ENCODE measurements at regions not wholly inside any gene's neighbourhood (a gene's known extent, or its start where the extent isn't known, plus 50 kb on each side); places are given as distances from the start of the nearest gene placed in this dataset.

DNA sequence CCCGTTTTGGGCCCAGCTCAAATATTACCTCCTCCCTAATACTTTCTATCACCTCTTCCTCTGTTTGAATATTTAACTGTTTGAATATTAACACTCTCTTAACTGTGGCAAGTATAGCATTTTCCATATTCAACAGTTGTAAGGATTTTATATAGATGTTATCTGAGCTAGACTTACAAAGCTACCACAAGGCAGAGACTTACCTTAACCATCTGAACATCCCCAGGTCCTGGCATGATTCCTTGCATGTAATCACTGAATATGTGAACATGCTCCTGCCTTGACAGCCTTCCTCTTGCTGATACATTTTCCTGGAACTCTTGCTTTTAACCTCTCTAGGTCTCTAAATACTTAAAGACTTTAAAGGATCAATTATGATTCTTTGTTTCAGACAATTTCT is 182.4 kb downstream of the MCHR2 start:
- intact Hi-C loops (cut with DNase I), result no loop called here
- 71% methylated on average over 1 of the region's 1 CpG for WGBS
- TF ChIP-seq POLR2AphosphoS5 (IDR thresholded peaks at IDR 0.05), result no peak
- TF ChIP-seq POLR2A (IDR thresholded peaks at IDR 0.05), result no peak
- TF ChIP-seq CTCF (IDR thresholded peaks at IDR 0.05), result no peak

GRCh38 chr6:99813565-99813964 is 180.5 kb downstream of the MCHR2 start:
- Histone ChIP-seq H3K4me1 (replicated peaks) (no peaks in the 10 kb centered on the region), H3K9me3 (no peaks in the 10 kb centered on the region), H3K4me3 (no peak overlapping the region), H3K27ac (no peak overlapping the region), H3K36me3 (no peaks in the 10 kb centered on the region), H3K27me3 (replicated peaks; ENCODE audit: insufficient read depth) (no peaks in the 10 kb centered on the region)
- TF ChIP-seq POLR2A (IDR thresholded peaks at IDR 0.05), result no peak
- TF ChIP-seq CTCF (IDR thresholded peaks at IDR 0.05), result no peak
- no peak for TF ChIP-seq POLR2AphosphoS5 (IDR thresholded peaks at IDR 0.05)
- intact Hi-C loops (cut with DNase I), result no loop called here
- no peak for DNase-seq (ENCODE audit: low spot score)
- 0% methylated on average over 1 of the region's 1 CpG for WGBS

More for the DNA sequence above, 182.4 kb downstream of the MCHR2 start:
- DNase-seq (ENCODE audit: low spot score), result no peak
- Histone ChIP-seq H3K27ac (no peak overlapping the region), H3K9me3 (no peaks in the 10 kb centered on the region), H3K4me3 (no peak overlapping the region), H3K36me3 (no peaks in the 10 kb centered on the region), H3K4me1 (replicated peaks) (no peaks in the 10 kb centered on the region), H3K27me3 (replicated peaks; ENCODE audit: insufficient read depth) (no peaks in the 10 kb centered on the region)

- intact Hi-C loops (cut with DNase I), result no loop called here
- 72% methylated on average over 6 of the region's 6 CpGs for WGBS
Observed at GRCh38 chr6:99814230-99814928, 179.6 kb downstream of the MCHR2 start.

DNA sequence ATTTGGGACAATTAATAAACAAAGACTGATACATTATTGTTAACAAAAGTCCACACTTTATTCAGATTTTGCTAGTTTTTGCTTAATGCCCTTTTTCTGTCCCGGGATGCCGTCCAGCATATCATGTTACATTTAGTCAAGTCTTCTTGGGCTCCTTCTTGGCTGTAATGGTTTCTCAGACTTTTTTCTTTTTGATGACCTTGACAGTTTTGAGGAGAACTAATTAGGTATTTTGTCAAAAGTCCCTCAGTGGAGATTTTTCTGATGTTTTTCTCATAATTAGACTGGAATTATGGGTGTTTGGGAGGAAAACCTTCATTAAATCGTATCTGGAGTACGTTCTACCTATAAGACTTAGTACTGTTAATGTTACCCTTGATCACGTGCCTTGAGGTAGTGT is 177.2 kb downstream of the MCHR2 start:
- H3K27ac ChIP-seq, result no peak overlapping the region
- H3K4me3 ChIP-seq, result no peak overlapping the region
- no peaks in the 10 kb centered on the region for H3K9me3 ChIP-seq
- H3K4me1 ChIP-seq (replicated peaks), result no peaks in the 10 kb centered on the region
- no peaks in the 10 kb centered on the region for H3K36me3 ChIP-seq
- no peak for TF ChIP-seq POLR2A (IDR thresholded peaks at IDR 0.05)
- no peak for TF ChIP-seq POLR2AphosphoS5 (IDR thresholded peaks at IDR 0.05)
- TF ChIP-seq CTCF (IDR thresholded peaks at IDR 0.05), result no peak
- 84% methylated on average over 5 of the region's 5 CpGs for WGBS
- intact Hi-C loops (cut with DNase I), result no loop called here
- no peak for DNase-seq (ENCODE audit: low spot score)
- no peaks in the 10 kb centered on the region for H3K27me3 ChIP-seq (replicated peaks; ENCODE audit: insufficient read depth)

More at GRCh38 chr6:99814230-99814928, 179.6 kb downstream of the MCHR2 start:
- DNase-seq (ENCODE audit: low spot score), result no peak
- Histone ChIP-seq H3K36me3 (no peaks in the 10 kb centered on the region), H3K4me3 (no peak overlapping the region), H3K4me1 (replicated peaks) (no peaks in the 10 kb centered on the region), H3K9me3 (no peaks in the 10 kb centered on the region), H3K27ac (no peak overlapping the region), H3K27me3 (replicated peaks; ENCODE audit: insufficient read depth) (no peaks in the 10 kb centered on the region)
- TF ChIP-seq POLR2AphosphoS5 (IDR thresholded peaks at IDR 0.05) (no peak), CTCF (IDR thresholded peaks at IDR 0.05) (no peak), POLR2A (IDR thresholded peaks at IDR 0.05) (no peak)

GRCh38 chr6:99818161-99818560 is 175.9 kb downstream of the MCHR2 start:
- no peaks in the 10 kb centered on the region for H3K9me3 ChIP-seq
- intact Hi-C loops (cut with DNase I), result no loop called here
- H3K27me3 ChIP-seq (replicated peaks; ENCODE audit: insufficient read depth), result no peaks in the 10 kb centered on the region
- H3K36me3 ChIP-seq, result no peaks in the 10 kb centered on the region
- TF ChIP-seq CTCF (IDR thresholded peaks at IDR 0.05) (no peak), POLR2AphosphoS5 (IDR thresholded peaks at IDR 0.05) (no peak), POLR2A (IDR thresholded peaks at IDR 0.05) (no peak)
- H3K4me1 ChIP-seq (replicated peaks), result no peaks in the 10 kb centered on the region
- H3K27ac ChIP-seq, result no peak overlapping the region
- no peak overlapping the region for H3K4me3 ChIP-seq
- WGBS, result 39% methylated on average over 2 of the region's 2 CpGs
- no peak for DNase-seq (ENCODE audit: low spot score)

Measured in prostate gland (tissue), 2 donors.